Endothelial cell (in vitro differentiated cells): ENCODE measurements at regions not wholly inside any gene's neighbourhood (a gene's known extent, or its start where the extent isn't known, plus 50 kb on each side); places are given as distances from the start of the nearest gene placed in this dataset.

Experiments used
- DNase-seq: peaks from one replicate; pipeline ENCODE4 v3.0.0; 2021; ENCODE audit warnings: low spot score
- H3K27ac Mint-ChIP-seq: one replicate; pipeline ENCODE4 v1.8.0; 2021; ENCODE audit warnings: mixed read lengths, inconsistent platforms; ENCODE audit not compliant: unreplicated experiment
- H3K27me3 Mint-ChIP-seq: one replicate; pipeline ENCODE4 v1.8.0; 2021; ENCODE audit warnings: mild to moderate bottlenecking, moderate library complexity, mixed read lengths, inconsistent platforms; ENCODE audit not compliant: unreplicated experiment
- H3K36me3 Mint-ChIP-seq: one replicate; pipeline ENCODE4 v1.8.0; 2021; ENCODE audit warnings: mild to moderate bottlenecking, low read depth, mixed read lengths, inconsistent platforms; ENCODE audit not compliant: unreplicated experiment
- H3K4me1 Mint-ChIP-seq: one replicate; pipeline ENCODE4 v1.8.0; 2021; ENCODE audit warnings: mild to moderate bottlenecking, mixed read lengths, inconsistent platforms; ENCODE audit not compliant: unreplicated experiment
- H3K4me3 Mint-ChIP-seq: one replicate; pipeline ENCODE4 v1.8.0; 2021; ENCODE audit warnings: mild to moderate bottlenecking, mixed read lengths, inconsistent platforms; ENCODE audit not compliant: unreplicated experiment
- H3K9me3 Mint-ChIP-seq: one replicate; pipeline ENCODE4 v1.8.0; 2021; ENCODE audit warnings: mixed read lengths, inconsistent platforms; ENCODE audit not compliant: unreplicated experiment
- TF ChIP-seq, protein P1 (sequence below): fragments of 200-600 bp; sonication (generic); IDR thresholded peaks from one replicate; pipeline ENCODE4 v1.5.0; 2021; ENCODE audit warnings: antibody characterized with exemption; ENCODE audit not compliant: unreplicated experiment

DNA sequence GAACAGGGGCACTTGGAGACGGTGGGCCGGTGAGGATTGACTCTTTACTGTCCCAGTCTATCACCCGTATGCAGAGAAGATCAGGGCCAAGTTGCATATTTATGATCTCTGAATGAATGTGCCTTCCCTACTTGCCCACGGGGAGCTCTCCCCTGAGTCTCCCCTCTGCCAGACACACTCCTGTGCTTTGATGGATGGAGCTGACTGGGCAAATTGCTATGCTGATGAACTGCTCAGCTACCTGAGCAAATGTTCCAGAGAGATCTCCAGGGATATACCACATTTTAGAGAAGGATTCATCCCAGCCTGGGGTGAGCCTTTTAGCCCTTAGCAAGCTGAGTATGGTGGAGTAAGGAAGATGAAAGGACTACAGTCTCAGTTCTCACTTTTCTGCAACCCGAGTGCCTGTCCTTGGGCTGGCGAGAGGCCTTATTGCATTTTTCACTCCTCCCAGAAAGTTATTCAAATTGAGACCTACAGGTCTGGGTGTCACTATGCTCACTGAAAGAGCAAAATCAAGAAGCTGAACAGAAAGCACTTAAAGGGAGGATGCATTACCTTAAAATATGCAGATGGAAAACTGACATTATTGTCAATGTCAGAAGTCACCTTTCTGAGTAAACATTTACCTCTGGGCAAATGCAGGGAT is 526.7 kb upstream of the WWC1 start:
- Mint-ChIP-seq H3K27me3 (no peaks in the 10 kb centered on the region), H3K36me3 (no peaks in the 10 kb centered on the region), H3K27ac (no peak overlapping the region), H3K4me3 (no peak overlapping the region), H3K9me3 (no peaks in the 10 kb centered on the region), H3K4me1 (no peaks in the 10 kb centered on the region)
- DNase-seq: no peak
- TF ChIP-seq, protein P1, sequence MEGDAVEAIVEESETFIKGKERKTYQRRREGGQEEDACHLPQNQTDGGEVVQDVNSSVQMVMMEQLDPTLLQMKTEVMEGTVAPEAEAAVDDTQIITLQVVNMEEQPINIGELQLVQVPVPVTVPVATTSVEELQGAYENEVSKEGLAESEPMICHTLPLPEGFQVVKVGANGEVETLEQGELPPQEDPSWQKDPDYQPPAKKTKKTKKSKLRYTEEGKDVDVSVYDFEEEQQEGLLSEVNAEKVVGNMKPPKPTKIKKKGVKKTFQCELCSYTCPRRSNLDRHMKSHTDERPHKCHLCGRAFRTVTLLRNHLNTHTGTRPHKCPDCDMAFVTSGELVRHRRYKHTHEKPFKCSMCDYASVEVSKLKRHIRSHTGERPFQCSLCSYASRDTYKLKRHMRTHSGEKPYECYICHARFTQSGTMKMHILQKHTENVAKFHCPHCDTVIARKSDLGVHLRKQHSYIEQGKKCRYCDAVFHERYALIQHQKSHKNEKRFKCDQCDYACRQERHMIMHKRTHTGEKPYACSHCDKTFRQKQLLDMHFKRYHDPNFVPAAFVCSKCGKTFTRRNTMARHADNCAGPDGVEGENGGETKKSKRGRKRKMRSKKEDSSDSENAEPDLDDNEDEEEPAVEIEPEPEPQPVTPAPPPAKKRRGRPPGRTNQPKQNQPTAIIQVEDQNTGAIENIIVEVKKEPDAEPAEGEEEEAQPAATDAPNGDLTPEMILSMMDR: no peak

DNA sequence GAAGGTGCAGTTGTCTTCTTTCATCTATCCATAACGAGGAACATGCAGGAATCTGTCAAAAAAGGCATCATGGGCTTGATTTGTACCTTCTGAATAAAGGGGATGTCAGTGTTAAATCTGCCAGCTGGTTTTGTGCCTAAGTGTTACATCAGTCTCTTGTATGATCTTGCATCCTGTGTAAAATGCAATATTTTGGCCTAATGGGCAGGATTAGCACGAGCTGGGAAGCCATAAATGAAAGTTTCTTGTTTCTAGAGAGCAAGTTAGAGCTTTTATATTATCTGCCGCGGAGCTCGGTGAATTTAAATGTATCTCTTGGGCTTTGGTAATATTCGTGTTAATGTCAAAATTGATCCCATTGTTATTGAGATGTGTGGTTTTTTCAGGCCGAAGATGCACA is 526.1 kb upstream of the WWC1 start:
- no peaks in the 10 kb centered on the region for H3K27me3 Mint-ChIP-seq
- TF ChIP-seq, protein P1: no peak
- no peak overlapping the region for H3K4me3 Mint-ChIP-seq
- H3K36me3 Mint-ChIP-seq: no peaks in the 10 kb centered on the region
- H3K27ac Mint-ChIP-seq: no peak overlapping the region
- H3K4me1 Mint-ChIP-seq: no peaks in the 10 kb centered on the region
- no peaks in the 10 kb centered on the region for H3K9me3 Mint-ChIP-seq
- no peak for DNase-seq

DNA sequence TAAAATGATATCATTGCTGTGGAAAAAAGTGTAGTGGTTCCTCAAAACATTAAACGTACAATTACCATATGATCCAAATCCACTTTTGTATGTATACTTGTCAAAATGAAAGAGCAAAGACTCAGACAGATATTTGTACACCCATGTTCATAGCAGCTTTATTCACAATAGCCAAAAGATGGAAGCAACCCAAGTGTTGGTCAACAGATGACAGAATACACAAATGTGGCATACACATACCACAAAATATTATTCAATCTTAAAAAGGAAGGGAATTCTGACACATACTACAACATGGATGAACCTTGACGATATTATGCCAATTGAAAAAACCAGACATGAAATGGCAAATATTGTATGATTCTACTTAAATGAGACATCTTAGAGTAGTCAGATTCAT is 524.5 kb upstream of the WWC1 start:
- TF ChIP-seq, protein P1: no peak
- DNase-seq: no peak
- Mint-ChIP-seq H3K27me3 (no peaks in the 10 kb centered on the region), H3K4me3 (no peak overlapping the region), H3K36me3 (no peaks in the 10 kb centered on the region), H3K27ac (no peak overlapping the region), H3K9me3 (no peaks in the 10 kb centered on the region), H3K4me1 (no peaks in the 10 kb centered on the region)

DNA sequence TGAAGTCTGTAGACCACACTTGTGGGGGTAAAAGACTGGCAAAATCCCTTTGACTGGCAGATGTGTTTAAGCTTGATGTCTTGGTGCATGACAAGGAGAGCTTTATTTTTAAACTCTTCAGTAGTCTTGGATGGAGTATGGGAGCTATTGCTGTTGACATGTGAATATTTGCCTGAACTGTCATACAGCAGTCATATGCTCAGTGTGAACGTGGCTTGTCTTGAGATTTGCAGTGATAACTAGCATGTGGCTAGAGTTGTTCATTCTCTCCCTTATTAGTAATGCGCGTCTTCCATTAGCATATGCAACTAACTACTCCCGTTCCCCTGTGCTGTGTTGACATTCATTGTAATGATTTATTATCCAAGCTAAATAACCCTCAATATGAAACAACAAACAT is 523.6 kb upstream of the WWC1 start:
- TF ChIP-seq, protein P1: no peak
- Mint-ChIP-seq H3K27me3 (no peaks in the 10 kb centered on the region), H3K9me3 (no peaks in the 10 kb centered on the region), H3K4me1 (no peaks in the 10 kb centered on the region), H3K27ac (no peak overlapping the region), H3K36me3 (no peaks in the 10 kb centered on the region), H3K4me3 (no peak overlapping the region)
- no peak for DNase-seq

DNA sequence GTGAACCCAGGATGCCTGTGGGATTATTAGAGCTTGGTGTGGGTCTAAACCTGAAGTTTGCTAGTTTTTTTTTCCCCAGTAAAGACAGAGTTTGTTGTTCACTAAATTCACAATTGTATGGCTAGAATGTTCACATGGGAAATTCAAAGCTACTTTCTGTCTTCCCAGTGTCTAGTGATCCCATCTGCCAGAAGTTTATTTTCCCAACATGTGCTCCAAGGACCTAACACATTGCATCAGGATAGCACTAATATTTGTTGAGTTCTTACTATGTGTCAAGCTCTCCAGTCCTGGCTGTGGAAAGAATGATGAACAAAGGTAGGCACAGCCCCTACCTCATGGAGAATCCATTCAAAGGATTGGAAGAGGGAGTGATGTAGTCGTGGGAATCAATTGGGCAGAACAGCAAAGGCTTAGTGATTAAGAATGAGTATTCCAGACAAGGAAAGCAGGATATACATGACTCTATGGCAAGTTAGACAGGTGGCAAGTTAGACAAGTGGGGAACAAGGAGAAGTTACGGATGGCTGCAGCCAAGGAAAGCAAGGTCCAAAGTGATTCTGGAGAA is 521.5 kb upstream of the WWC1 start:
- no peaks in the 10 kb centered on the region for H3K9me3 Mint-ChIP-seq
- no peak overlapping the region for H3K27ac Mint-ChIP-seq
- DNase-seq: no peak
- TF ChIP-seq, protein P1: no peak
- no peak overlapping the region for H3K4me3 Mint-ChIP-seq
- no peaks in the 10 kb centered on the region for H3K36me3 Mint-ChIP-seq
- no peaks in the 10 kb centered on the region for H3K27me3 Mint-ChIP-seq
- H3K4me1 Mint-ChIP-seq: no peaks in the 10 kb centered on the region
